Right lobe of liver (tissue), 6 donors: ENCODE measurements at regions not wholly inside any gene's neighbourhood (a gene's known extent, or its start where the extent isn't known, plus 50 kb on each side); places are given as distances from the start of the nearest gene placed in this dataset.

Experiments used
- ATAC-seq, 4 donors: fragments of 200-7000 bp; cut with Tn5 transposase; one replicate each; pipeline ENCODE4 v1.9.1; 2020; ENCODE audit warnings: mild to moderate bottlenecking in 4 of 4, moderate library complexity in 4 of 4
- DNase-seq, 3 donors: peaks; one replicate each; pipeline ENCODE4 v3.0.0-alpha.2; 2020
- H3K27ac ChIP-seq, 3 donors: fragments of 200-600 bp; one replicate each; pipeline ENCODE4 v1.8.0; 2022
- H3K27me3 ChIP-seq, 2 donors: fragments of 200-600 bp; one replicate each; pipeline ENCODE4 v1.8.0; 2022
- H3K36me3 ChIP-seq, 4 donors: fragments of 200-600 bp; sonication (generic) in 1 of 4; one replicate each; pipeline versions ENCODE4 v1.5.1 to v1.8.0; 2017 to 2022; ENCODE audit warnings: control low read depth in 1 of 4
- H3K4me1 ChIP-seq, 4 donors: fragments of 200-600 bp; sonication (generic) in 1 of 4; one replicate each; pipeline versions ENCODE4 v1.5.1 to v1.8.0; 2017 to 2022; ENCODE audit warnings: control low read depth in 1 of 4
- H3K4me3 ChIP-seq, 3 donors: fragments of 200-600 bp; one replicate each; pipeline ENCODE4 v1.8.0; 2022
- H3K9me3 ChIP-seq, 4 donors: fragments of 200-600 bp; sonication (generic) in 1 of 4; one replicate each; pipeline versions ENCODE4 v1.5.1 to v1.8.0; 2017 to 2022; ENCODE audit warnings: control low read depth in 1 of 4
- POLR2A ChIP-seq: fragments of 450-650 bp; IDR thresholded peaks from one replicate; pipeline ENCODE4 v1.6.1; 2017; ENCODE audit warnings: antibody characterized with exemption, mild to moderate bottlenecking
- WGBS: methylation state at CpG from one replicate; pipeline ENCODE4 v1.1.6; 2018; ENCODE audit warnings: low coverage, low lambda C conversion rate; ENCODE audit not compliant: insufficient coverage; ENCODE audit errors: missing lambda C conversion rate; 5-methylcytosine and 5-hydroxymethylcytosine counted together
- intact Hi-C, 2 donors: fragments of 100-400 bp; cut with DNase I; formaldehyde crosslinking; loops; one replicate each; pipeline versions ENCODE4 v1.11.2 to v1.14.1; 2022
- TF ChIP-seq, protein P1 (sequence below), 4 donors: fragments of 200-600 bp in 3 of 4; fragments of 450-650 bp in 1 of 4; IDR thresholded peaks; one replicate each; pipeline versions ENCODE4 v1.5.1 to v1.8.0; 2016 to 2022; ENCODE audit warnings: antibody characterized with exemption in 4 of 4, mild to moderate bottlenecking in 2 of 4
- donor health status: DM: no; HTN: yes; CAD: no.
- donor health status: DM: no; HTN: no; CAD: no.
- donor health status: DM: no; HTN: no; CAD: no.
- donor health status: DM: no; HTN: yes; CAD: no.
- donor health status: DM: no; HTN: yes; CAD: no.

DNA sequence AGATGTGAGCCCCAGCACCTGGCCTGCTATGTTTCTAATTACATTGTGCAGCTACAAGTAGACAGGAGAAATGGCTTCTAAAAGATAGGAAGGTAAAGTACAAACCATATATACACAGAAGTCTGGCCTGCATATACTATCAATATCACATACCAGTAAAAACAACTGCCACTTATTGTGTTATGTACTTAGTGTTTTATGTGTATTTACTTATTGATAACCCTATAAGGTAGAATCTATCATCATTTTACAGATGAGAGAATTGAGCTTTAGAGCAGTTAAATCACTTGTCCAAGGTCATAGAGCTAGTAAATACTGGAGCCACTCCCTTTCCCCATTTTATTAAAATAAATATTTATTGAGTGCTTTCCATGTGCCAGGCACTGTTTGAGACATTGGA is 102.4 kb upstream of the PRDM1 start:
- no peaks in the 10 kb centered on the region for H3K9me3 ChIP-seq
- H3K36me3 ChIP-seq, result no peaks in the 10 kb centered on the region
- no peak overlapping the region for H3K4me3 ChIP-seq
- ATAC-seq (no peak), DNase-seq (no peak)
- H3K4me1 ChIP-seq, result peaks cover 0 to 6% (median 0%) of the 10 kb centered on the region in 4 donors
- no peak overlapping the region for H3K27ac ChIP-seq
- H3K27me3 ChIP-seq, result peaks cover 7 to 19% of the 10 kb centered on the region in 2 donors
- intact Hi-C loops, result no loop called here
- no peak for TF ChIP-seq POLR2A
- TF ChIP-seq, protein P1, sequence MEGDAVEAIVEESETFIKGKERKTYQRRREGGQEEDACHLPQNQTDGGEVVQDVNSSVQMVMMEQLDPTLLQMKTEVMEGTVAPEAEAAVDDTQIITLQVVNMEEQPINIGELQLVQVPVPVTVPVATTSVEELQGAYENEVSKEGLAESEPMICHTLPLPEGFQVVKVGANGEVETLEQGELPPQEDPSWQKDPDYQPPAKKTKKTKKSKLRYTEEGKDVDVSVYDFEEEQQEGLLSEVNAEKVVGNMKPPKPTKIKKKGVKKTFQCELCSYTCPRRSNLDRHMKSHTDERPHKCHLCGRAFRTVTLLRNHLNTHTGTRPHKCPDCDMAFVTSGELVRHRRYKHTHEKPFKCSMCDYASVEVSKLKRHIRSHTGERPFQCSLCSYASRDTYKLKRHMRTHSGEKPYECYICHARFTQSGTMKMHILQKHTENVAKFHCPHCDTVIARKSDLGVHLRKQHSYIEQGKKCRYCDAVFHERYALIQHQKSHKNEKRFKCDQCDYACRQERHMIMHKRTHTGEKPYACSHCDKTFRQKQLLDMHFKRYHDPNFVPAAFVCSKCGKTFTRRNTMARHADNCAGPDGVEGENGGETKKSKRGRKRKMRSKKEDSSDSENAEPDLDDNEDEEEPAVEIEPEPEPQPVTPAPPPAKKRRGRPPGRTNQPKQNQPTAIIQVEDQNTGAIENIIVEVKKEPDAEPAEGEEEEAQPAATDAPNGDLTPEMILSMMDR (IDR thresholded peaks at IDR 0.05), result no peak

DNA sequence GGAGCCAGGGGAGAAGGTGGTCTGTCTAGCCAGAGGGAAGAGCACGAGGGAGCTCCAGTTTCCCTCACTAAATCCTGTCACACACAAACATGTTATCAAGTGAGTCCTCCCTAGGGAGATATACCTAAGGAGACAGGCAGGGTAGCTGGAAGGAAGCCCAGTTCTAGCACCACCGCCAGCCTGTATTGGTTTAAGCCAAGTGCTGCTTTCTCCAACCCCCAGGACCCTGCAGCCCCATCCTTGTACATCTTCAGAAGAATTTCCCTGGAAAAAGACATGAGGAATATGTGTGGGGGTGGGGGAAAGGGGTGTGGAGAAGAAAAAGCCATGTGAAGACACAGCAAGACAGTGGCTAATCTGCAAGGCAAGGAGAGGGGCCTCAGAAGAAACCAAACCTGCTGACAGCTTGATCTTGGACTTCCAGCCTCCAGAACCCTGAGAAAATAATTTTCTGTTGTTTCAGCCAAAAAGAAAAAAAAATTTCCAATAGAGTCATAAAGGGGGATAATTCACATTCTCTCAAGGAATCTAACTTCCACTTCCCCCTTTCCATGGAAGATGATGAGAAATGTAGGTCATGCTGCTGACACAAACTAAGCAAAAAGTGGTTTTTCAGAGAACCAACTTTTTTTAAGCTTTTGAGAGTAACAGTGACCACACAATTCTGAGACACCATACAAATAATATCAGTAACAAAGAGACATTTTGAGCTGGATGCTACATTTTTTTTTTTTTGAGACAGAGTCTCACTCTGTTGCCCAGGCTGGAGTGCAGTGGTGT is 103.2 kb upstream of the PRDM1 start:
- no peaks in the 10 kb centered on the region for H3K9me3 ChIP-seq
- TF ChIP-seq, protein P1 (IDR thresholded peaks at IDR 0.05), result no peak
- no peak for TF ChIP-seq POLR2A
- peaks cover 7 to 19% of the 10 kb centered on the region in 2 donors for H3K27me3 ChIP-seq
- H3K36me3 ChIP-seq, result no peaks in the 10 kb centered on the region
- no peak overlapping the region for H3K4me3 ChIP-seq
- peaks cover 0 to 6% (median 0%) of the 10 kb centered on the region in 4 donors for H3K4me1 ChIP-seq
- WGBS, result 63% methylated on average over 2 of the region's 2 CpGs
- H3K27ac ChIP-seq, result no peak overlapping the region
- intact Hi-C loops, result no loop called here
- DNase-seq (no peak), ATAC-seq (no peak)

DNA sequence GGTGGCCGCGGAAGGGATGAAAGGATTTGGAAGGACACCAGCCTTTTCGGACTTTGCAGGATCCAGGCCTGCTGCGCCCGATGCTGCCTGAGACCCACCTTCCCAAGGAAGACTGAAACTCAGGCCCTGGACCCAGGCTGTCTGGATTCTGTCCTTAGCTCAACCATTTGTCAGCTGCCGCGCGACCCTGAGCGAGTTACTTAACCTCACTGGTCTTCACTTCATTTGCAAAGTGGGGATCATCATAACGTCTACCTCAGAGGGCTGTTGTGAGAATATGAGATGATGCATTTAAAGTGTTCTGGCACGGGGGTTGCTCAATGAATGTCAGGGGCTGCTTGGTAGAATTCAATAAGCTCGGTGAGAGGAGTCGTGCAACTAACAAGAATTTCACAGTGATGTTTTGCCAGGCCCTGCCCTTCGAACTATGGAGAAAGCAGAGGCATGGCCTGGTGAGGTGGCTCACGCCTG is 104.2 kb upstream of the PRDM1 start:
- intact Hi-C loops, result no loop called here
- H3K4me3 ChIP-seq, result no peak overlapping the region
- H3K27me3 ChIP-seq, result peaks cover 7 to 19% of the 10 kb centered on the region in 2 donors

DNA sequence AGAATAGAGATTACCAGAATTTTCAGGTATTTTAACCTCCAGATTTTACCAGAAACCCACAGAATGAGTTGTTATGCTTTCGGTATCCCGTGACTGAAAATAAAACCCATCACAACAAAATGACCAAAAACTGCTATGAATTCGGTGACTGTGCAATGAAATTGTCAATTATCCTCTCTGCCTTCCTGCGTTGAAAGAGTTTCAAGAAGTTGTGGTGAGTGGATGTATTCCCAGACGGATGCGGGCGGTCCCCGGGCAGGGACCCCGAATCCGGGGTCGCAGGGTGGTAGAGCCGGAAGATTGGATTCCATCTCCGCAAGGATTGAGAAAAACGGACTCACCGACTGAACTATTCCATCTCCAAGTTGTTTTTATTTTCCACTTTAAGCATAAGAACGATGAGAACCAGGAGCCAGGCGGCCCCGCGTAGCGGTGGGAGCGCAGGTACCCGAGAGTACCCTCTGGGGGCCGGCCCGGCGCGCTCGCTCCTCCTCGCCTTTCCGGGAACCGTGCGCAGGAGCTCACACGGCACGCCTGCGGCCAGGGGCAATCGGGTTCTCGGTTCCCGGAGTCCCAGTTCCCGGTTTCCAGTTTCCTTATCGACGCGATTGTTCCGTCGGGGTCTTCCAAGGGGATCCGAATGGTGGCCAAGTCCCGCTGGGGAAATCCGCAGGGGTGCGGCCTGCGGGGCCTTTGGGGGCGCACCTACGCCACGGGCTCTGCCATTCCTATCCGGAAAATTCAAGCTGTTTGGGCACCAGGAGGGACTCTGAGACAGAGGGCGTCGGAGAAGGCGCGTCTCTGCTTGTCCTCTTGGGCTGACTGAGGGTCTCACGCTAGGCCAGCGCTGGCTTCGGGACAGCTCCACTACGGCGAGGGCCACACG is 104.9 kb upstream of the PRDM1 start:
- H3K27me3 ChIP-seq, result peaks cover 7 to 19% of the 10 kb centered on the region in 2 donors
- H3K36me3 ChIP-seq, result no peaks in the 10 kb centered on the region
- 3% methylated on average over 26 of the region's 62 CpGs for WGBS
- H3K4me1 ChIP-seq, result peaks cover 0 to 6% (median 0%) of the 10 kb centered on the region in 4 donors
- peak overlapping the region in 2 of 3 donors; percentile 4 to 32 for H3K4me3 ChIP-seq
- peak; percentile 42 to 64 (median 54) for ATAC-seq
- no peak overlapping the region for H3K27ac ChIP-seq
- DNase-seq, result peak in 1 of 3 donors; percentile 43
- no peak for TF ChIP-seq POLR2A
- TF ChIP-seq, protein P1 (IDR thresholded peaks at IDR 0.05), result no peak
- H3K9me3 ChIP-seq, result no peaks in the 10 kb centered on the region
- intact Hi-C loops, result no loop called here

More for the DNA sequence above, 104.2 kb upstream of the PRDM1 start:
- DNase-seq (no peak), ATAC-seq (no peak)
- TF ChIP-seq, protein P1 (IDR thresholded peaks at IDR 0.05), result no peak
- TF ChIP-seq POLR2A, result no peak
- no peaks in the 10 kb centered on the region for H3K36me3 ChIP-seq
- peaks cover 0 to 6% (median 0%) of the 10 kb centered on the region in 4 donors for H3K4me1 ChIP-seq
- no peaks in the 10 kb centered on the region for H3K9me3 ChIP-seq
- WGBS, result 41% methylated on average over 3 of the region's 15 CpGs
- H3K27ac ChIP-seq, result no peak overlapping the region
